HG02759 (cell line): ENCODE measurements at regions not wholly inside any gene's neighbourhood (a gene's known extent, or its start where the extent isn't known, plus 50 kb on each side); places are given as distances from the start of the nearest gene placed in this dataset.

Source experiments
- ATAC-seq: cut with Tn5 transposase; IDR thresholded peaks from one replicate; pipeline ENCODE4 v1.9.1; 2021; ENCODE audit warnings: mild to moderate bottlenecking, moderate library complexity; ENCODE audit not compliant: unreplicated experiment

DNA sequence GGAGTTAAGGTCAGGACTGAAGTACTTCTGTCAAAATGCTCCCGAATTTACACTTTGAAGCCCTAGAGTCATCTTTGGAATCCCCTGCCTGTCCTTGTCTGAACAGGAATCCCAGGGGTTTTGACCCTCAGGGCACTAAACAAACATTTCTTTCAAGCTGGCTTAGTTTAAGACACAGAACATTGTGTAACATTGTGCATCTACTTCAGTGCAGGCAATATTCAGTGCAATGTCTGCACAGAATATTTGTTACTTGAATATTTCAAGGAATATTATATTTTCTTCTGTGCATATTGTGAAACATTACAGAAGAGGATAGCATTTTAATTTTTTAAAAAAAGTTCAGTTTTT is 763.4 kb downstream of the PCDH18 start:
- ATAC-seq = no peak

DNA sequence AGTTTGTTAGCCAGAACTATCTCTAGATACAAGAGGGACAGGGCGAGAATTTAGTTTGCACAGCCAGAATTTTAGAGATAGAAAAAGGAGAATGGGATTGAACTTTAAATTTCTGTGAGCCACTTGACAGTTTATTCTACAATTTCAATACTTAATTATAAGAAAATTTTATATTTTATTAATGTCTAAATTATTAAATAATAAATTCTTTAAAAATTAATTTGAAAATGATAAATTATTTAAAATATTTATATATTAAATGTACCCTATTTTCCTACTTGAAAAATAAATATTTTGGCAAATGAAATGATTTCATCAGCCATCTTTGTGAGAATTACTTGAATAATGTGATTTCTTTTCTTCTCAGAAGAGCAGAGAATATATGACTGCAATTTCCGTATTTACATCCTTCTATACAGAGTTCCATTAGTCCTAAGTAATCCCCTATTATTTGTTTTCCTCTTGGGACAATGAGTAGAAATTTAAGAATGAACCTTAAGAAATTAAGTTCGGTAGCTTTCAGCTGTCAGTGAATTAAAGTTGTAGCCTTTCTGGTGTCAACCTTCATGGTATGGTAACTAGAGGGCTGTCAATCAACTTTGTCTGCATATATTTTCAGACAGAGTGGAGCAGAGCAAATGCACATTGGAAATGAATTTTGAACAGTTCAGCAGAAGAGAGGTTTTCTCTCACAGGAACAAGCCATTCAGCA is 763.9 kb downstream of the PCDH18 start:
- ATAC-seq = no peak

DNA sequence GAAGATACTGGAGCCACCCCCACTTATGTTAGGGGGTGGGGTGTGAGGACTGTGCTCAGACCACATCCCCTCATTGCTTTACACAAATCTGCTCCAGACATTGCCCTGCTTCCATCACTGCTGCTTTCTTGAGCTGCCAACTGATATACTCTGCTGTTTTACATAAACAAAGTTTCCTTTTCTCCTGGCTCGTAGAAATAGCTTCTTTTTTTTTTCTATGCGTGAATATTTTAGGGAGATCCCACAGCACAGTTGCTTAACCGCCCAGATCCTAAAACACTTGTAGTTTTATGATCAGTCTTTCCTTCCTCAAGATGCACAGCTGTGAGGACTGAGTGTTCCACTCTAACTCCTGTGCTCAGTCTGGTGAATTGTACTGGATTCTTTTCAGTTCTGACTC is 768.4 kb downstream of the PCDH18 start:
- no peak for ATAC-seq

DNA sequence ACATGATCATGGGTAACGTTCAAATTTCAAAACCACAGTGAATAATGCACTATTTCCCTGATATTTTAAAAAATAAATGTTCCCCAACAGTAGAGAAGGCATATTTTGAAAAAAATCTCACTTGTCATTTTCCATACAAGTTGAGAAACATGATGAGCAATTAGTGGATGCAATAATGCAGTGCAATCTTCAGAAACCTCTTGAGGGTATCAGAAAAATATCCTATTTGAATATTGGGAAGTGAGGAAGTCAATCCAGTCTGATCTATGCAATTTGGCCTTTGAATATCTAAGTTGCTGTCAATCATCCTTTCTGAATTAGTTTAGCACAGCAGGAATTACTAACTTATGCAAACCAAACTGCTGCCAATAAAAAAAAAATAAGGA is 776.8 kb downstream of the PCDH18 start:
- no peak for ATAC-seq

DNA sequence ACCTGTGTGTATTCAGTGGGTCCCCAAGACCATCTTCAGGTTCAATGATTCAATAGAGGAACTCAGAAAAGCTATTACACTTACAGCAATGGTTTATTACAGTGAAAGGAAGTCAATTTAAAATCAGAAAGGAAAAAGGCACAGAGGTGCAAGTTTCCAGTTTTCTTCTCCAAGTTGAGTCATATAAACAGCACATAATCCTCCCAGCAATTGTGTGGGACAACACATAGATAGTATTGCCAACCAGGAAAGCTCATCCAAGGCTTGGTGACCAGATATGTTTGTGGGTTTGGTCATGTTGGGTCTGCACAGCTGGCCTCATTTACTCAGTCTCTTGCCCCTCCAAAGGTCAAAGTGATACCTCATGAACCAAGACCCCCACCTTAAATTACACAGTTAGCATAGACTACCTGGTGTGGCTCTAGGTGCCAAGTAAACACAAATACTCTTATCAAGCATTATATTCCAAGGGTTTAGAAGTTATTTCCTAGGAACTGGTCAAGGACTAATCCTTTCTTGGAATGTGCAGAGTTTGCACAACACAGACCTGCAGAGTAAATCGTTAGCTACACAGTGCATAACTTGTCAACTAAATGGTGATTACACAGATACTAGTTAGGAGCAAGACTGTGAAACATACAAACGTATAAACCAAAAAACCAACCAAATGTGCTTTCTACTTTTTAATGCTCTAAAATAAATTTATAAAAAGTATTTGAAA is 777.3 kb downstream of the PCDH18 start:
- no peak for ATAC-seq

DNA sequence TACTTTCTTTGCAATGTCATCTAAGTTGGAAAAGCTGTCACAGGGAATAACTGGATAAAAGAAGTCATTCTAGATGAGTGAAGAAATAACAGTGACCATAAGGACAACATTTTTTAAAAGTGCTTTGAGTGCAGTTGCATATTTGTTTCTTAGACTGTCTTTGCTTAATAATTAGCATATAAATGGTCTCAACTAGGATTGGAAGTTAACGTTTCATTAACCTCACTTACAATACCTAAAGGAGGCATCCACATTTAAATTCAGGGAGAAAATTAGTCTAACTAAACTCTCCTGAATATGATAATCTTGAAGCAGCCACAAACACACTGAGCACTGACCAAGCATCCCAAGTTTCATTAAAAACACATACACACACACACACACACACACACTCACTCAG is 780.7 kb downstream of the PCDH18 start:
- no peak for ATAC-seq

DNA sequence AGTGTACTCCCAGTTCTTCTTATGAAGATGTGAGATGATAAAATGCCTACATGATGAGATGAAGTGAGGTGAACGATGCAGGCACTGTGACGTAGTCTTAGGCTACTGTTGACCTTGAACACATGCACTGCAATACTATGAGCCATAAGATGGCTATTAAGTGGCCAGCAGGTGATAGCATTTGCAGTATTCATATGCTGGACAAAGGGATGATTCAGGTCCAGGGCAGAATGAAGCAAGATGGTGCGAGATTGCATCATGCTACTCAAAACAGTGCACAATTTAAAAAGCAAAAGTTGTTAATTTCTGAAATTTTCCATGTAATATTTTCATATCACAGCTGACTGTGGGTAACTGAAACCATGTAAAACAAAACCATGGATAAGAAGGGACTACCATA is 781.4 kb downstream of the PCDH18 start:
- ATAC-seq = no peak

DNA sequence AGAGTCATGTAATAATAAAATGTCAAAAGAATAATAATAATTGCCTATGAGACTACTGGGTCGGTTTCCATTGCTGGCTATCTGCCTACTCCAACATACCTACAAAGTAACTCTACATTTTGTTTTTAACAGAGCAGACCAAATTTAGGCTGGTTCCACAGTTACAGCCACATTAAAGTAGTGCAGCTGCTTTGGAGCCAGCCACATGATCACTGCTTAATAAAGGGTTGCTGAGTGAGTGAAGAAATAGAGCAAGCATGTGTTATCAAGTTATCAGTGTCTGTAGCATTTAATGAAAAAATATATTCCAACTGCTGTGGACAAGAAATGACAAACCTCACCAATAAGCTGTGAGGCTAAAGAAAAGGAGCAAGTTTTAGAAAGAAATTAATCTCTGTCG is 782.3 kb downstream of the PCDH18 start:
- ATAC-seq = no peak

DNA sequence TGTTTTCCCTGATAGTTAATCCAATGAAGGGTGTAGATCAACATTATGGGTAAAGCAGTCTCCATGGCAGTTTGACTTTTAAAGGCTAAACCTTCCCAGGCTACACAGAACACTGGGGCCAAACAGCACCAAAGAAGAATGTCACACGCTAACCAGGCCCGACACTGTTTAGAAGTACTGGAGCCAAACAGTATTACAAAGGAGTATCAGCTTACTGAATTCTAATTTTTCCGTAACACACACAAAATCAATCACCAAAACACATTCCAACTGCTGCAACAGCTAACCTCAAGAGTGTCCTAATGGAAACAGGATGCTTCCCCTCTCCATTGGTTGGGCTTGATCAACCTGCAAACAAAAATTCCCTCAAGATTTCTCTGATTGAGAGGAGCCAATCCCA is 783.5 kb downstream of the PCDH18 start:
- ATAC-seq = no peak

DNA sequence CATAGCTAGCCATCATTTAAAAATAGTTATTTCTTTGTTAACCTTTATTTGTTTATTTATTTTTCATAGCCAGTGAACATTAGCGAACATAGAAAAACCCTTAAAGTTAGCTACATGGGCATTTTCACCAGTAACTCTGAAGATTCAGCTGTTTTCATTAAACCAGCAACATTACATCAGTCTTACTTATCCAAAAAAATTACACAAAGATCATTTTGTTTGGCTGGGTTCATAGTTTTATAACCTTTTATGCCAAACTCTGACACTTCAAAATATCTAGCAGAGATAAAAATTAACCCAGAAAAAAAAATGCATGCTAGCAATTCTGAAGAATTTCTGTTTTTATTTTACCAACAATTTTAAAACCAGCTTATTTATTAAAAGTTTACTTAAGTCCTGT is 784.1 kb downstream of the PCDH18 start:
- ATAC-seq = no peak

DNA sequence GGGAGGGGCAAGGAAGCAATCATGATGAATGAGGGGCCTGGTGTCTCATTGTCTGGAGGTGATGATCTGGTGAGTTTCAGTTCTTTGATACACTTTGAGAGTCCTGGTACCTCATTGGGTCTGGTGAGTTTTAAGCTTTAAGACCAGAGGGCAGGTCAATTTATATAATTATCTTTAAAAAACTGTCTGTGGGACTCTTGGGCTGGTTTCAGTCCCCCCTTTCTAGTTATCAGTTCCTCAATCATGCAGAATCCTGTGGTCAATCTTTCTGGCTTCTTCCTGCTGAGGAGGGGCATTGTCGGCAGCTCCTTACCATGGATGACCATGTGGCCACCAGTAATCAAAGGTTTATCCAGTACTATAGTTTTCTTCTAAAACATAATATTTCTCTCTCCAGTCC is 789.1 kb downstream of the PCDH18 start:
- ATAC-seq = no peak

DNA sequence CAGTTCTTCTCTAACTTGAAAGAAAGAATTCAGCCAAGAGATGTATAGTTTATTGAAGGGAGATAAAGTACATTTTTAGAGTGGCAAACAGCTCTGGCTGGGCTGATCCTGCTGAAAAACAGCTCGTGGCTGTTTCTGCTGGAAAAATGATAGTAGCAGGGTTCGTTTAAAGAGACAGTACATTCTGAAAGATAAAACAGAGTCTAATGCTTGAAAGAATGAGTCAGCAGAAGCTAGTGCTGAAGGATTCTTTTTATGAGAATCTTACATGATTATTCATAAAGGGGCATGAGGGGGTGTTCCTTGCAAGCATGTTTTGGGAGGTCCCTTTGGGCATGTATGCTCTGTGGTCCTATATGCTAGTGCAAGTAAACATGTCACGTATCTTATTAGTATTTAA is 790.0 kb downstream of the PCDH18 start:
- no peak for ATAC-seq

DNA sequence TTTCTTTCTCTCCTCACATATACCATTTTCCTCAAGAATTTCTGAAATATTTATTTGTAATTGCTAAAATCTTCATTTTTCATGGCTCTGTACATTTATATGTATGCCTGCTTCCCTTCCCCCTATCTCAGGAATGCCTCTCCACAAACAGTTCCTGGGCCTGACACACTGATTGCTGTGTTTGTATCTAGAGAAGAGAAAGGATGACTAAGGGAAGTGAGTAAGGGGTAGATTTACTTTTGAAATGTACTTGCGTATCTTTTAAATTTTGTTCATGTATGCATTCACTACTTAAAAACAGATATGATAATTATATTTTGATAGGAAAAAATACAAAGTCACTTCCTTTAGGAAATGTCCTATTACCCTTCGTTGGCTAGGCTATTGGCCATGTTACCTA is 790.8 kb downstream of the PCDH18 start:
- no peak for ATAC-seq

DNA sequence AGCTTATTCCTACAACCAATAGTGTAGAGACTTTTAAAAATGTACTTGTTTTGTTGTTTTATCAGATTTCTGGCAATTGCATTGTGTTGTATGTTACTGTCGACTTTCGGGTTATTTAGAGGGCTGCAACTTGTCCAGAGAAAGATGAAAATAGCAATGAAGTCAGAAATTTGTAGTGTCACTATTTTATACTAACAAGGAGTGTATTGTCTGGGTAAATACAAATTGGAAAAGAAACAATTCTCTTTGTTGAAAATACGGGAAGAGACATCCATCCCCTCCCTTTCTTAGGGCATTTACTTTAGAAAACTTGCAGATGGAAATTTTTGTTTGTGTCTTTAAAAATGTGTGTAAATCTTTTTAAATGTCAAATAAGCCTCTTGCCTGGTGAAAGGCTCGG is 792.0 kb downstream of the PCDH18 start:
- ATAC-seq = no peak

DNA sequence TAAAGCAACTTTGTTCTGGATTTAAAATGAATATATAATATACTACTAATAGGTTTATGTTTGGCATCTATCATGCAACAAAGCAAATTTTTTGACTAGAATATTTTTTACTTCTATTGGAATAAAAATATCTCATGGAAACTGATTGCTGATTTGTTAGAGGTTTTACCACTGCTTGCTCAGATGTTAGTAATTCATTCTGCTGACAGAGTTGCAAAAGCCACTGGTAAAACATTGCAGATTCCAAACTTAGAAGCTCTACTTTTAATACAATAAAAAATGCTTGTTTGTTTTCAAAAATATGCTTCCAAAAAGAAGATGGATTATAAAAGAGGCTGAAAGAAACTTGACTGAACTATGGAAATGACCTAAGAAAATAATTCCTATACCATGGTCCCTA is 795.2 kb downstream of the PCDH18 start:
- ATAC-seq = no peak

DNA sequence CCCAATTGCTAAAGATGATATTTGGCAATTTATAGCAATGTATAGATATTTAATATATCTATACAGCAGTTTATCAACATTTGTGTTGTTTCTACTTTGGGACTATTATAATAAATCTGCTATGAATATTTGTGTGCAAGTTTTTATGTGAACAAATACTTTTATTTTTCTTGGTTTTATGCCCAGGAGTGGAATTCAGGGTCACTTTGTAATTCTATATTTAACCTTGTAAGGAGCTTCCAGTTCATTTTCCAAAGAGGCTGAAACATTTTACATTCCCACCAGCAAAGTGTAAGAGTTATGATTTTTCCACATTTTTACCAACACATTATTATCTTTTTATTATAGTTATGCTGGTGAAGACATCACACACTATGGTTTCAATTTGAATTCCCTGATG is 801.3 kb downstream of the PCDH18 start:
- ATAC-seq = no peak

DNA sequence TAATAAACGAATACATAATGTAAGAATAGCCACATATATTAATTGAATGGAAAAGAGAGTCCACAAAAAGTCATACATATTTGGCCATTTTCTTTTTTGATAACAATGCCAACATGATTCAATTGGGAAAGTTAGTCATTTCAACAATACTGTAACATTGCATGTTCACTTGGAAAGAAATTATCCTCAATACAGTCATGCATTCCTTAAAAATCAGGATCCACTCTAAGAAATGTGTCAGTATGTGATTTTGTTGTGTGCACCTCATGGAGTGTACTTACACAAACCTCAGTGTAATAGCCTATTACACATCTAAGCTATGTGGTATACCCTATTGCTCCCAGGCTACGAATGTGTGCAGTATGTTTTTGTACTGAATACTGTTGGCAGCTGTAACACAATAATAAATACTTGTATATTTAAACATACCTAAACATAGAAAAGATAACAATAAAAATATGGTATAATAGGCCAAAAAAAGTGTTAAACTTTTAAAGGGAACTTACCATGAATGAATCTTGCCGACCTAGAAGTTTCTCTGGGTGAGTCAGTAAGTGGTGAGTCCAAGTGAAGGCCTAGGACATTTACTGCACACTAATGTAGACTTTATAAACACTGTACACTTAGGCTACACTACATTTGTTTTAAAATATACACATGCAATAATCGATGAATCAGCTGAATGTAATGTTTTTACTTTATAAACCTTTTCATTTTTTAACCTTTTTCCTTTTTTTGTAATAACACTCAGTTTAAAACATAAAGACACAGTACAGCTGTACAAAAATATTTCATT is 806.8 kb downstream of the PCDH18 start:
- ATAC-seq = no peak

DNA sequence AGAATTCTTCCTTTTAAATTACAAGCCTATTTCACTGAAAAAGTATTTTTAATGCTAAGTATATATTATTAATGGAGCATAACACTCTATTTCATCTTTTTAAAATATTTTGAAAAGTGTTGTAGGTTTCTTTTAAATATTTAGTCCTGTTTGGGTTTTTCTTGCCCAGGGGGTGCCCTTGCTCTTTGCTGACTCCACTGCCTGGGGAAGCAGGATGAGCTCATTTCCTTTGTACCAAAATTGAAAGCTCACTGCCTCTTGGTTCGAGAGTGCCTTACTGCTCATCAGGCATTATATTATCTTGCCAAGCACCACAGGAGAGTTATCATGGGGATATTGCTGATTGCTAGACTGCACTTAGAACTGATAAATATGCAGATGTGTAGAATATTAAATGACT is 819.2 kb downstream of the PCDH18 start:
- peak; percentile 45 for ATAC-seq

DNA sequence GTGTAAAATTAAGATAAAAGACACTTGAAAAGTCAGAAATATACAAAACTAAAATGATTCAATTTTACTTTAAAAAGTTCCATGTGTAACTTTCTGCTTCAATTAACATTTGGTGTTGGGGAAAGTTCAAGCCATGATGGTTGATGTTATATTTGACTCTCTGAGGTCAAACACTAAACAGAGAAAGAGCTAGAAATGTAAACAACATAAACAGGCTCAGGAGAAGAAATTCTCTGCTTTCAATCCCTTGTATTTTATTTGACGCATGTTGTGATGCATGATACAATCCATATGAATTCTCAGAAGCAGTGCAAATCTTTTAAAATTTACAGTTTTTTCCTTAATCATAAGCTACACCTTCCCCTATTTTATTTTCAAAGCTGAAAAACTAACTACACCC is 822.4 kb downstream of the PCDH18 start:
- no peak for ATAC-seq

DNA sequence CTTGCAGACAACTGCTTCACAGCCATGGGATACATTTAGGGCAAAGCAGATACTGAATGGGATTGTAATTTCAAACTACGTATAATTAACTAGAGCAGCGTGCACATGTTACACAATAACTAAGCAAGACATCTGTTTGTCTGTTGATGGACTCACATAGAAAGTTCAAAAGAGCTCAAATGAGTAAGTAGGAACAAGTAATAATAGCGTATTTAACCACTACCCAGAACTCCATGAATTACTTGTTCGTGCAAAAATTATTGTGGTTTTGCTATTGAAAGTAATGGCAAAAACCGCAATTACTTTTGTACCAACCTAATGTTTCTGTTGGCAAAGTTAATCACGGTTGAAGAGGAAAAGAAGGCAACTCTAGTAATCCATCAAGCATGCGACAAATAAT is 825.4 kb downstream of the PCDH18 start:
- no peak for ATAC-seq

DNA sequence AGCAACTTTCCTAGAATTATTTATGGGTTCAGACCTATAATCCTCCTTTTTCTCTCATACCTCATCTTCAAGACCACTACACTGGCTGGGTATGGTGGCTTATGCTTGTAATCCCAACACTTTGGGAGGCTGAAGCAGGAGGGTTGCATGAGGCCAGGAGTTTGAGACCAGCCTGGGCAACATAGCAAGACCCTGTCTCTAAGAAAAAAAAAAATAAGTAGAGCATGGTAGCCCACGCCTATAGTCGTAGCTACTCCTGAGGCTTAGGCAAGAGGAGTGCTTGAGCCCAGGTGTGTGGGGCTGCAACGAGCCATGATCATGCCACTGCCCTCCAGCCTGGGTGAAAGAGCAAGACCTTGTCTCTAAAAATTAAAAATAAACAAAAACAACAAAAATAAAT is 832.4 kb downstream of the PCDH18 start:
- ATAC-seq = no peak

DNA sequence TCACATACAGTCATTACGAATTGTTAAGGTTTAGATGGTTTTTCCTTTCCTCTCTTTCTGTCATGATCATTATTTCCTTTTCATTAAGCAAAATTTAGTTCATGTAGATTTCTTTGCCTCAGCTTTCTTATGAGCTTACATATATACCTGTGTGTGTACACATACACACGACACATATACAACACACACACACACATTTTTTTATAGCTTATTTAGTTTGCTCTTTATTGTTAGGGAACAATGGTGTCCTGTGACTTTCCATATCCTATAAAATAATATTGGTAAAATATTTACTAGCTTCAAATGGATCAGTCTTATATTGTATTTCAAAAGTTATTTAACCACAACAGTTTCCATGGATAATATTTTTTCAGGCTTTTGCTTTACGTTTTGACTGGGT is 840.7 kb downstream of the PCDH18 start:
- no peak for ATAC-seq
